ENCODE measurements at regions not wholly inside any gene's neighbourhood (a gene's known extent, or its start where the extent isn't known, plus 50 kb on each side); places are given as distances from the start of the nearest gene placed in this dataset.

- TF ChIP-seq JUND (IDR thresholded peaks at IDR 0.05; ENCODE audit: low read length), result no peak
- TF ChIP-seq MAX (IDR thresholded peaks at IDR 0.05), result no peak
- no peak for TF ChIP-seq POLR2AphosphoS5 (IDR thresholded peaks at IDR 0.05; ENCODE audit: low read depth, low read length)
- no peak for TF ChIP-seq CTCF (IDR thresholded peaks at IDR 0.05; ENCODE audit: control extremely low read depth in 1 of 3, insufficient read depth in 1 of 3, low read depth in 1 of 3, low read length in 3 of 3)
- no peak for TF ChIP-seq FOSL1 (IDR thresholded peaks at IDR 0.05; ENCODE audit: insufficient read depth, low read depth, low read length)
- TF ChIP-seq TEAD4 (IDR thresholded peaks at IDR 0.05; ENCODE audit: low read depth, low read length), result no peak
- no peak for TF ChIP-seq ZNF274 (IDR thresholded peaks at IDR 0.05; ENCODE audit: borderline replicate concordance, extremely low read depth, low read length)
Measured at GRCh38 chr7:28290496-28290895, 109.9 kb upstream of the JAZF1 start.

Measured in H1 (cell line).